ENCODE measurements at regions not wholly inside any gene's neighbourhood (a gene's known extent, or its start where the extent isn't known, plus 50 kb on each side); places are given as distances from the start of the nearest gene placed in this dataset.

DNA sequence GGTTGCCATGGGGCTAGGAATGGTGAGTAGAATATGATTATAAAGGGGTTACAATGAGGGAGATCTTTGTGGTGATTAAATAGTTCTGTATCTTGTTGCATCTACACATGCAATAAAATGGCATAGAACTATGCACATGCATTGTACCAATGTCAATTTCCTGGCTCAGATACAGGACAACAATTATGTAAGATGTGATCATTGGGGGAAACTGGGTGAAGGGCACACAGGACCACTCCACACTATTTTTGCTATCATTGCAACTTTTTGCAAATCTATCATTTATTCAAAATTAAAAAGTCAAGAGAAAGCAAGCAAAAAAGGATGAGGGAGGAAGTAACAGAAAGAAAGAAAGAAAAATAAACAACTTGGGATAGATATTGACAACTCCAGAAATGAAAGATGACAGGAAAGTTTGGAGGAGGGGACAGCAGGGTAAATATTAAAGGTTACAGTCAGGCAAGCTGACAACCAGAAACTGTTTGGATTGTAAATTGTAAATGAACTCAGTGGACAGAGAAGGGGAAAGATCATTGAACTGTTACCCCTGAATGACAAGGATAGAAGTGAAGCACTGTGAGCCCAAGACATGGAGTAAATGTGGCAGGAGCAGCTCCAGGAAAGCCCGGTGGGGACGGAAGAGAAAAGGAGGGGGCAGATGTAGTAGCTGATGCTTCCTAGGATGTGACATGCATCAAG, 499.6 kb upstream of the JARID2 start:
- WGBS (ENCODE audit: low lambda C conversion rate) = 94% methylated on average over 2 of the region's 2 CpGs
- H3K27me3 ChIP-seq (ENCODE audit: insufficient read depth) = no peaks in the 10 kb centered on the region
- H3F3A ChIP-seq (replicated peaks; ENCODE audit: insufficient read depth) = peaks cover 9% of the 10 kb centered on the region
- no peaks in the 10 kb centered on the region for H3K9me3 ChIP-seq
- CTCF ChIA-PET = no interaction called here
- no peak for DNase-seq
- H3K79me2 ChIP-seq (ENCODE audit: insufficient read depth) = no peaks in the 10 kb centered on the region
- no peak overlapping the region for H3K27ac ChIP-seq (ENCODE audit: low read depth in 2 of 2, low read length in 1 of 2)
- TF ChIP-seq, protein P1, sequence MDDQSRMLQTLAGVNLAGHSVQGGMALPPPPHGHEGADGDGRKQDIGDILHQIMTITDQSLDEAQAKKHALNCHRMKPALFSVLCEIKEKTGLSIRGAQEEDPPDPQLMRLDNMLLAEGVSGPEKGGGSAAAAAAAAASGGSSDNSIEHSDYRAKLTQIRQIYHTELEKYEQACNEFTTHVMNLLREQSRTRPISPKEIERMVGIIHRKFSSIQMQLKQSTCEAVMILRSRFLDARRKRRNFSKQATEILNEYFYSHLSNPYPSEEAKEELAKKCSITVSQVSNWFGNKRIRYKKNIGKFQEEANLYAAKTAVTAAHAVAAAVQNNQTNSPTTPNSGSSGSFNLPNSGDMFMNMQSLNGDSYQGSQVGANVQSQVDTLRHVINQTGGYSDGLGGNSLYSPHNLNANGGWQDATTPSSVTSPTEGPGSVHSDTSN (IDR thresholded peaks at IDR 0.05) = no peak
- TF ChIP-seq EP300 (IDR thresholded peaks at IDR 0.05; ENCODE audit: borderline replicate concordance in 1 of 2, low read depth in 1 of 2, low read length in 1 of 2) (no peak), MEF2A (IDR thresholded peaks at IDR 0.05; ENCODE audit: borderline replicate concordance, low read depth) (no peak), RFX5 (IDR thresholded peaks at IDR 0.05; ENCODE audit: low read length) (no peak), GATA2 (CRISPR knock-in tag; IDR thresholded peaks at IDR 0.05) (no peak), SIN3A (IDR thresholded peaks at IDR 0.05; ENCODE audit: borderline replicate concordance, low read depth, low read length) (no peak), TEAD4 (IDR thresholded peaks at IDR 0.05; ENCODE audit: borderline replicate concordance, insufficient read depth) (no peak), GABPA (IDR thresholded peaks at IDR 0.05; ENCODE audit: low read depth) (no peak), EZH2phosphoT487 (IDR thresholded peaks at IDR 0.05; ENCODE audit: borderline replicate concordance, low read depth) (no peak), RXRA (IDR thresholded peaks at IDR 0.05; ENCODE audit: borderline replicate concordance, low read depth) (no peak), RAD21 (IDR thresholded peaks at IDR 0.05; ENCODE audit: low read length) (no peak)
- TF ChIP-seq, protein P2, sequence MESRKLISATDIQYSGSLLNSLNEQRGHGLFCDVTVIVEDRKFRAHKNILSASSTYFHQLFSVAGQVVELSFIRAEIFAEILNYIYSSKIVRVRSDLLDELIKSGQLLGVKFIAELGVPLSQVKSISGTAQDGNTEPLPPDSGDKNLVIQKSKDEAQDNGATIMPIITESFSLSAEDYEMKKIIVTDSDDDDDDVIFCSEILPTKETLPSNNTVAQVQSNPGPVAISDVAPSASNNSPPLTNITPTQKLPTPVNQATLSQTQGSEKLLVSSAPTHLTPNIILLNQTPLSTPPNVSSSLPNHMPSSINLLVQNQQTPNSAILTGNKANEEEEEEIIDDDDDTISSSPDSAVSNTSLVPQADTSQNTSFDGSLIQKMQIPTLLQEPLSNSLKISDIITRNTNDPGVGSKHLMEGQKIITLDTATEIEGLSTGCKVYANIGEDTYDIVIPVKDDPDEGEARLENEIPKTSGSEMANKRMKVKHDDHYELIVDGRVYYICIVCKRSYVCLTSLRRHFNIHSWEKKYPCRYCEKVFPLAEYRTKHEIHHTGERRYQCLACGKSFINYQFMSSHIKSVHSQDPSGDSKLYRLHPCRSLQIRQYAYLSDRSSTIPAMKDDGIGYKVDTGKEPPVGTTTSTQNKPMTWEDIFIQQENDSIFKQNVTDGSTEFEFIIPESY (IDR thresholded peaks at IDR 0.05; ENCODE audit: borderline replicate concordance, low read depth) = no peak
- TF ChIP-seq, protein P3, sequence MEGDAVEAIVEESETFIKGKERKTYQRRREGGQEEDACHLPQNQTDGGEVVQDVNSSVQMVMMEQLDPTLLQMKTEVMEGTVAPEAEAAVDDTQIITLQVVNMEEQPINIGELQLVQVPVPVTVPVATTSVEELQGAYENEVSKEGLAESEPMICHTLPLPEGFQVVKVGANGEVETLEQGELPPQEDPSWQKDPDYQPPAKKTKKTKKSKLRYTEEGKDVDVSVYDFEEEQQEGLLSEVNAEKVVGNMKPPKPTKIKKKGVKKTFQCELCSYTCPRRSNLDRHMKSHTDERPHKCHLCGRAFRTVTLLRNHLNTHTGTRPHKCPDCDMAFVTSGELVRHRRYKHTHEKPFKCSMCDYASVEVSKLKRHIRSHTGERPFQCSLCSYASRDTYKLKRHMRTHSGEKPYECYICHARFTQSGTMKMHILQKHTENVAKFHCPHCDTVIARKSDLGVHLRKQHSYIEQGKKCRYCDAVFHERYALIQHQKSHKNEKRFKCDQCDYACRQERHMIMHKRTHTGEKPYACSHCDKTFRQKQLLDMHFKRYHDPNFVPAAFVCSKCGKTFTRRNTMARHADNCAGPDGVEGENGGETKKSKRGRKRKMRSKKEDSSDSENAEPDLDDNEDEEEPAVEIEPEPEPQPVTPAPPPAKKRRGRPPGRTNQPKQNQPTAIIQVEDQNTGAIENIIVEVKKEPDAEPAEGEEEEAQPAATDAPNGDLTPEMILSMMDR (IDR thresholded peaks at IDR 0.05) = no peak
- TF ChIP-seq, protein P4, sequence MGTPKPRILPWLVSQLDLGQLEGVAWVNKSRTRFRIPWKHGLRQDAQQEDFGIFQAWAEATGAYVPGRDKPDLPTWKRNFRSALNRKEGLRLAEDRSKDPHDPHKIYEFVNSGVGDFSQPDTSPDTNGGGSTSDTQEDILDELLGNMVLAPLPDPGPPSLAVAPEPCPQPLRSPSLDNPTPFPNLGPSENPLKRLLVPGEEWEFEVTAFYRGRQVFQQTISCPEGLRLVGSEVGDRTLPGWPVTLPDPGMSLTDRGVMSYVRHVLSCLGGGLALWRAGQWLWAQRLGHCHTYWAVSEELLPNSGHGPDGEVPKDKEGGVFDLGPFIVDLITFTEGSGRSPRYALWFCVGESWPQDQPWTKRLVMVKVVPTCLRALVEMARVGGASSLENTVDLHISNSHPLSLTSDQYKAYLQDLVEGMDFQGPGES (IDR thresholded peaks at IDR 0.05; ENCODE audit: low read depth, low read length) = no peak
- TF ChIP-seq, protein P5, sequence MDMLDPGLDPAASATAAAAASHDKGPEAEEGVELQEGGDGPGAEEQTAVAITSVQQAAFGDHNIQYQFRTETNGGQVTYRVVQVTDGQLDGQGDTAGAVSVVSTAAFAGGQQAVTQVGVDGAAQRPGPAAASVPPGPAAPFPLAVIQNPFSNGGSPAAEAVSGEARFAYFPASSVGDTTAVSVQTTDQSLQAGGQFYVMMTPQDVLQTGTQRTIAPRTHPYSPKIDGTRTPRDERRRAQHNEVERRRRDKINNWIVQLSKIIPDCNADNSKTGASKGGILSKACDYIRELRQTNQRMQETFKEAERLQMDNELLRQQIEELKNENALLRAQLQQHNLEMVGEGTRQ (IDR thresholded peaks at IDR 0.05; ENCODE audit: borderline replicate concordance, low read depth, low read length) = no peak
- H3K36me3 ChIP-seq (replicated peaks in 1 of 2; ENCODE audit: control insufficient read depth in 1 of 2, insufficient read depth in 2 of 2, low read length in 1 of 2) = no peaks in the 10 kb centered on the region
- no peaks in the 10 kb centered on the region for H3K9me2 ChIP-seq
- no peak overlapping the region for H3K9ac ChIP-seq
- peaks cover 0 to 8% of the 10 kb centered on the region in 2 experiments; a peak in 2 of 4 replicates for H3K4me1 ChIP-seq (ENCODE audit: control insufficient read depth in 1 of 2, insufficient read depth in 2 of 2, low read depth in 1 of 2, low read length in 1 of 2)
- no peak overlapping the region for H2AFZ ChIP-seq (ENCODE audit: low read depth)
- POLR2A ChIA-PET = no interaction called here
- no peak overlapping the region for H3K4me2 ChIP-seq
- no peak overlapping the region for H3K4me3 ChIP-seq (ENCODE audit: low read depth in 2 of 2, low read length in 1 of 2)
- H4K20me1 ChIP-seq (ENCODE audit: insufficient read depth) = no peaks in the 10 kb centered on the region

Measured in SK-N-SH (cell line).